SK-N-SH (cell line): ENCODE measurements at regions not wholly inside any gene's neighbourhood (a gene's known extent, or its start where the extent isn't known, plus 50 kb on each side); places are given as distances from the start of the nearest gene placed in this dataset.

ENCODE experiments used
- CTCF ChIA-PET: fragments of 300-600, 350-600 bp; formaldehyde crosslinking; extraction: SDS; loops from one replicate; lab custom pipeline; 2021; lab: Yijun Ruan, JAX
- POLR2A ChIA-PET: fragments of 350-600 bp; sonication (Branson Sonifier 250); formaldehyde crosslinking; extraction: SDS; loops from one replicate; lab custom pipeline; 2020; ENCODE audit warnings: antibody characterized with exemption, inconsistent platforms; lab: Yijun Ruan, JAX
- DNase-seq: peaks from one replicate; pipeline ENCODE4 v3.0.0; 2012
- H2AFZ ChIP-seq: fragments of 200-600 bp; sonication (generic); 2 replicates; pipeline ENCODE4 v1.8.1; 2016; ENCODE audit warnings: antibody characterized with exemption, mild to moderate bottlenecking, low read depth
- H3F3A ChIP-seq: fragments of 200-600 bp; sonication (generic); replicated peaks from 2 replicates; pipeline ENCODE3; 2016; ENCODE audit warnings: antibody characterized with exemption, mild to moderate bottlenecking; ENCODE audit not compliant: insufficient read depth
- H3K27ac ChIP-seq, 2 experiments: fragments of 200-500 bp in 1 of 2; fragments of 200-600 bp in 1 of 2; sonication (Bioruptor generic) in 1 of 2; sonication (generic), shearing (Covaris generic) in 1 of 2; 2 replicates each; pipeline versions ENCODE4 v1.5.1 to v1.6.1; 2014 to 2016; ENCODE audit warnings: low read depth in 2 of 2, inconsistent platforms in 1 of 2, low read length in 1 of 2, mild to moderate bottlenecking in 1 of 2, mixed read lengths in 1 of 2
- H3K27me3 ChIP-seq: fragments of 200-600 bp; sonication (generic), shearing (Covaris generic); 2 replicates; pipeline ENCODE4 v1.6.1; 2016; ENCODE audit warnings: mixed run types; ENCODE audit not compliant: insufficient read depth
- H3K36me3 ChIP-seq, 2 experiments: fragments of 200-500 bp in 1 of 2; fragments of 200-600 bp in 1 of 2; sonication (Bioruptor generic) in 1 of 2; sonication (generic) in 1 of 2; replicated peaks in 1 of 2; 2 replicates each; pipeline versions ENCODE3 to v1.5.1; 2014 to 2016; ENCODE audit warnings: low read length in 1 of 2, mild to moderate bottlenecking in 1 of 2; ENCODE audit not compliant: insufficient read depth in 2 of 2, control insufficient read depth in 1 of 2
- H3K4me1 ChIP-seq, 2 experiments: fragments of 200-500 bp in 1 of 2; fragments of 200-600 bp in 1 of 2; sonication (Bioruptor generic) in 1 of 2; sonication (generic), shearing (Covaris generic) in 1 of 2; 2 replicates each; pipeline versions ENCODE4 v1.5.1 to v1.6.1; 2014 to 2016; ENCODE audit warnings: low read depth in 1 of 2, low read length in 1 of 2, mixed run types in 1 of 2; ENCODE audit not compliant: insufficient read depth in 2 of 2, control insufficient read depth in 1 of 2
- H3K4me2 ChIP-seq: fragments of 200-600 bp; sonication (generic), shearing (Covaris generic); 2 replicates; pipeline ENCODE4 v1.6.1; 2017; ENCODE audit warnings: mixed run types
- H3K4me3 ChIP-seq, 2 experiments: fragments of 200-500 bp in 1 of 2; fragments of 200-600 bp in 1 of 2; sonication (Bioruptor generic) in 1 of 2; sonication (generic), shearing (Covaris generic) in 1 of 2; 2 replicates each; pipeline versions ENCODE4 v1.5.1 to v1.8.1; 2014 to 2016; ENCODE audit warnings: low read depth in 2 of 2, inconsistent platforms in 1 of 2, low read length in 1 of 2, mild to moderate bottlenecking in 1 of 2, mixed read lengths in 1 of 2, moderate library complexity in 1 of 2
- H3K79me2 ChIP-seq: fragments of 200-600 bp; sonication (generic); 2 replicates; pipeline ENCODE4 v1.8.1; 2017; ENCODE audit warnings: mild to moderate bottlenecking; ENCODE audit not compliant: insufficient read depth
- H3K9ac ChIP-seq: fragments of 200-600 bp; sonication (generic); 2 replicates; pipeline ENCODE4 v1.6.1; 2017; ENCODE audit warnings: mixed run types
- H3K9me2 ChIP-seq: fragments of 200-600 bp; sonication (generic); 2 replicates; pipeline ENCODE4 v1.6.1; 2017; ENCODE audit warnings: mixed run types
- H3K9me3 ChIP-seq: fragments of 200-600 bp; sonication (generic); 2 replicates; pipeline ENCODE4 v1.6.1; 2017; ENCODE audit warnings: mixed run types, mild to moderate bottlenecking, moderate library complexity
- H4K20me1 ChIP-seq: fragments of 200-600 bp; sonication (generic); 2 replicates; pipeline ENCODE4 v1.6.1; 2017; ENCODE audit warnings: mild to moderate bottlenecking, mixed run types; ENCODE audit not compliant: insufficient read depth
- EP300 ChIP-seq, 2 experiments: IDR thresholded peaks; 2 replicates each; pipeline versions ENCODE4 v1.4.0 to v1.6.1; 2012; ENCODE audit warnings: borderline replicate concordance in 1 of 2, low read depth in 1 of 2, low read length in 1 of 2
- GABPA ChIP-seq: IDR thresholded peaks from 2 replicates; pipeline ENCODE4 v1.4.0; 2012; ENCODE audit warnings: low read depth, mild to moderate bottlenecking
- GATA2 ChIP-seq: sonication (generic); formaldehyde crosslinking; IDR thresholded peaks from 2 replicates; pipeline ENCODE4 v1.5.0; 2020; ENCODE audit warnings: mild to moderate bottlenecking, missing genetic modification reagents
- MEF2A ChIP-seq: IDR thresholded peaks from 2 replicates; pipeline ENCODE4 v1.4.0; 2012; ENCODE audit warnings: low read depth, borderline replicate concordance
- POLR2AphosphoS5 ChIP-seq: IDR thresholded peaks from 2 replicates; pipeline ENCODE4 v1.6.1; 2012; ENCODE audit warnings: low read depth, low read length
- RAD21 ChIP-seq: IDR thresholded peaks from 2 replicates; pipeline ENCODE4 v1.6.1; 2012; ENCODE audit warnings: mild to moderate bottlenecking, low read length
- RFX5 ChIP-seq: IDR thresholded peaks from 2 replicates; pipeline ENCODE4 v1.6.1; 2012; ENCODE audit warnings: mild to moderate bottlenecking, improper control_type of control experiment, low read length
- SMC3 ChIP-seq: IDR thresholded peaks from 2 replicates; pipeline ENCODE4 v1.6.1; 2012; ENCODE audit warnings: low read depth, low read length, improper control_type of control experiment
- TAF1 ChIP-seq: IDR thresholded peaks from 2 replicates; pipeline ENCODE4 v1.6.1; 2012; ENCODE audit warnings: low read depth, mild to moderate bottlenecking, low read length, moderate library complexity, borderline replicate concordance
- YY1 ChIP-seq: IDR thresholded peaks from 2 replicates; pipeline ENCODE4 v1.4.0; 2012; ENCODE audit warnings: low read depth, mild to moderate bottlenecking
- WGBS: methylation state at CpG from one replicate; pipeline ENCODE4 v1.1.6; 2017; ENCODE audit warnings: low lambda C conversion rate; 5-methylcytosine and 5-hydroxymethylcytosine counted together
- TF ChIP-seq, protein P1 (sequence below): IDR thresholded peaks from 2 replicates; pipeline ENCODE4 v1.4.0; 2012; ENCODE audit warnings: low read depth, borderline replicate concordance

DNA sequence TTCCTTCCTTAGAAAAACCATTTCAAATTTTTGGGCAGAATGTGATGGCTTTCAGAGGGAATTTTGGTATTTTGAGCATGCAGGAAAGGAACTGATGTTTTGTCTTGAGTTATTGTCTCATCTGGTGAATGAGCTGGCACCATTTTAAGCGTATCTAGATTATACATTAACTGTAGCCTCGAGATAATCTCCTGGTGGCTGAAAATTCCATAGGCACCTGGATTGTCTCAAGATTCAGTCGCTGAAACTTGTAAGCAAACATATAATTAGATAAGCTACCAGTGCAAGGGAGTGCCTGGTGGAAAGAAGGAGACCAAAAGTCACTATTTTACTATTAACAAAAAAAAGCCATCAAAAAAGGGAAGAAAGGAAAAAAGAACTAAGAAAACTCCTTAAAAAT is 687.8 kb upstream of the DDX18 start:
- Histone ChIP-seq H3K4me1 (no peaks in the 10 kb centered on the region), H3K9ac (no peak overlapping the region), H3K27ac (no peak overlapping the region), H3K4me3 (no peak overlapping the region), H3K79me2 (no peaks in the 10 kb centered on the region), H3K9me2 (no peaks in the 10 kb centered on the region), H4K20me1 (no peaks in the 10 kb centered on the region), H3F3A (no peaks in the 10 kb centered on the region), H3K27me3 (no peaks in the 10 kb centered on the region), H3K36me3 (no peaks in the 10 kb centered on the region), H2AFZ (no peak overlapping the region), H3K9me3 (peaks cover 5% of the 10 kb centered on the region; the same call in 1 of the 2 replicates), H3K4me2 (no peak overlapping the region)
- DNase-seq = no peak
- ChIA-PET POLR2A (no interaction called here), CTCF (no interaction called here)
- 13% methylated on average over 3 of the region's 3 CpGs for WGBS
- TF ChIP-seq YY1 = no peak
- TF ChIP-seq, all 33 proteins: peak for 0

DNA sequence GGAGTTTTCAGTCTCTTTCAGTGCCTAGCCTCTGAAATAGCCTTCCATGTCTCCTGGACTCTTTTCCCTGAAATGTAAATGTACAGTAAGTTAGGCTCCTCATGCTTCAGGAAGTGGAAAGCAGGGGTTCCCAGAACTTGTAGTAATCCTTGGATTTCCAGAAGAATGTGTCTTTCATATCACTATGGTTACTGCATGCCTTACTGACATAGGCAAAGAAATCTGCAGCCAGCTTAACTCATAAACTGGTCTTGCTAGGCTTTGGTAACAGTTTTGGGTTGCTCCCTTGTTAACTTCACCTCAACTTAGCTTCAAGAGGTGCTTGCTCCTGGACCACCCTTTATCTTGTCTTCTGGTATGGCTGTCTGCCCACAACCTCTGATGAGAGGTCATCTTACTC is 686.8 kb upstream of the DDX18 start:
- Histone ChIP-seq H3K27me3 (no peaks in the 10 kb centered on the region), H3F3A (no peaks in the 10 kb centered on the region), H3K27ac (no peak overlapping the region), H3K4me2 (no peak overlapping the region), H3K9ac (no peak overlapping the region), H3K79me2 (no peaks in the 10 kb centered on the region), H4K20me1 (no peaks in the 10 kb centered on the region), H3K4me1 (no peaks in the 10 kb centered on the region), H3K4me3 (no peak overlapping the region), H3K9me2 (no peaks in the 10 kb centered on the region), H3K36me3 (no peaks in the 10 kb centered on the region), H2AFZ (no peak overlapping the region), H3K9me3 (0 out of 2 replicates have a peak, but pooled peaks cover 5% of the 10 kb centered on the region)
- ChIA-PET CTCF (no interaction called here), POLR2A (no interaction called here)
- TF ChIP-seq POLR2AphosphoS5 (no peak), RAD21 (no peak)
- no peak for DNase-seq

DNA sequence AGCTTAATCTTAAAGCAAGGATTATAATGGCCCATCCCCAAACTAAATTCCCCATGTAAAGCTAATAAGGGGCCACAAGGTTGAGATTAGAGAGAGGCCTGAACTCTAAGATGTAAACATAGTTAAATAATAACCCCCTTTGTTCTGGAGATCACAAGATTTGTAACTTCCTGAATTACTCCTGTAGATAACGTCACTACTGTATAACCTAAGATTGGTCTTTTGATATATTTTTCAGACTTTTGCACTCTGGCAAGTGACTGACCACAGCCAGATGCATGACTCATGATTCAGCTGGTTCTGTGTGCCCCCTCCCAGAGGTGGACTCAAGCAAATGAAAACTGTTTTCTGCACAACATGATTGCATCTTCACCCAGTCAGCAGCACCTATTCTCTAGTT is 686.0 kb upstream of the DDX18 start:
- no peak for DNase-seq
- 0 out of 2 replicates have a peak, but pooled peaks cover 2% of the 10 kb centered on the region for H3K9me3 ChIP-seq
- H3F3A ChIP-seq = no peaks in the 10 kb centered on the region
- H3K27ac ChIP-seq = no peak overlapping the region
- no peak overlapping the region for H3K4me3 ChIP-seq
- no peaks in the 10 kb centered on the region for H3K4me1 ChIP-seq
- ChIA-PET CTCF (no interaction called here), POLR2A (no interaction called here)
- 0% methylated on average over 1 of the region's 1 CpG for WGBS
- no peaks in the 10 kb centered on the region for H4K20me1 ChIP-seq
- no peak overlapping the region for H3K4me2 ChIP-seq
- H3K9ac ChIP-seq = no peak overlapping the region
- H3K79me2 ChIP-seq = no peaks in the 10 kb centered on the region
- H2AFZ ChIP-seq = no peak overlapping the region
- no peak for TF ChIP-seq GATA2 (CRISPR knock-in tag)
- no peak for TF ChIP-seq SMC3
- TF ChIP-seq MEF2A = no peak
- no peak for TF ChIP-seq GABPA
- TF ChIP-seq TAF1 = no peak
- no peak for TF ChIP-seq RFX5
- TF ChIP-seq, protein P1, sequence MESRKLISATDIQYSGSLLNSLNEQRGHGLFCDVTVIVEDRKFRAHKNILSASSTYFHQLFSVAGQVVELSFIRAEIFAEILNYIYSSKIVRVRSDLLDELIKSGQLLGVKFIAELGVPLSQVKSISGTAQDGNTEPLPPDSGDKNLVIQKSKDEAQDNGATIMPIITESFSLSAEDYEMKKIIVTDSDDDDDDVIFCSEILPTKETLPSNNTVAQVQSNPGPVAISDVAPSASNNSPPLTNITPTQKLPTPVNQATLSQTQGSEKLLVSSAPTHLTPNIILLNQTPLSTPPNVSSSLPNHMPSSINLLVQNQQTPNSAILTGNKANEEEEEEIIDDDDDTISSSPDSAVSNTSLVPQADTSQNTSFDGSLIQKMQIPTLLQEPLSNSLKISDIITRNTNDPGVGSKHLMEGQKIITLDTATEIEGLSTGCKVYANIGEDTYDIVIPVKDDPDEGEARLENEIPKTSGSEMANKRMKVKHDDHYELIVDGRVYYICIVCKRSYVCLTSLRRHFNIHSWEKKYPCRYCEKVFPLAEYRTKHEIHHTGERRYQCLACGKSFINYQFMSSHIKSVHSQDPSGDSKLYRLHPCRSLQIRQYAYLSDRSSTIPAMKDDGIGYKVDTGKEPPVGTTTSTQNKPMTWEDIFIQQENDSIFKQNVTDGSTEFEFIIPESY = no peak
- no peak for TF ChIP-seq EP300 (IDR thresholded peaks at IDR 0.05; ENCODE audit: borderline replicate concordance in 1 of 2, low read depth in 1 of 2, low read length in 1 of 2)
- TF ChIP-seq YY1 = no peak
- TF ChIP-seq, all 33 proteins: peak for 0
- H3K36me3 ChIP-seq = no peaks in the 10 kb centered on the region
- H3K9me2 ChIP-seq = no peaks in the 10 kb centered on the region
- no peaks in the 10 kb centered on the region for H3K27me3 ChIP-seq
